SK-N-MC (cell line): ENCODE measurements at regions not wholly inside any gene's neighbourhood (a gene's known extent, or its start where the extent isn't known, plus 50 kb on each side); places are given as distances from the start of the nearest gene placed in this dataset.

ENCODE experiments used
- DNase-seq: peaks from one replicate; pipeline ENCODE4 v3.0.0-alpha.2; 2011; ENCODE audit warnings: low read depth, low spot score
- H3K27ac ChIP-seq: fragments of 200-600 bp; sonication (generic); 2 replicates; pipeline ENCODE4 v1.5.1; 2016; ENCODE audit warnings: mixed run types
- H3K36me3 ChIP-seq: fragments of 200-600 bp; sonication (generic); 2 replicates; pipeline ENCODE4 v1.6.1; 2017; ENCODE audit warnings: antibody characterized with exemption, low read length, mixed read lengths; ENCODE audit not compliant: insufficient read depth
- H3K4me3 ChIP-seq: fragments of 200-600 bp; sonication (generic); 2 replicates; pipeline ENCODE4 v1.5.1; 2016
- H3K9ac ChIP-seq: fragments of 200-600 bp; sonication (generic); 2 replicates; pipeline ENCODE4 v1.8.0; 2017; ENCODE audit warnings: mixed run types, mixed read lengths; ENCODE audit not compliant: insufficient read length
- H3K9me3 ChIP-seq: fragments of 200-600 bp; sonication (generic); 2 replicates; pipeline ENCODE4 v1.6.1; 2017; ENCODE audit warnings: low read depth, mild to moderate bottlenecking, antibody characterized with exemption, low read length, moderate library complexity, mixed read lengths
- EZH2 ChIP-seq: fragments of 200-600 bp; sonication (generic); IDR thresholded peaks from one replicate; pipeline ENCODE4 v1.6.1; 2017; ENCODE audit warnings: antibody characterized with exemption
- FOXP2 ChIP-seq: optimal IDR thresholded peaks from 2 replicates; pipeline ENCODE3; 2011; ENCODE audit warnings: mild to moderate bottlenecking, moderate library complexity; ENCODE audit not compliant: insufficient read depth; ENCODE audit errors: extremely low read length, control extremely low read depth
- POLR2AphosphoS5 ChIP-seq: IDR thresholded peaks from 2 replicates; pipeline ENCODE4 v1.6.1; 2012; ENCODE audit warnings: mild to moderate bottlenecking, low read depth, low read length, borderline replicate concordance

DNA sequence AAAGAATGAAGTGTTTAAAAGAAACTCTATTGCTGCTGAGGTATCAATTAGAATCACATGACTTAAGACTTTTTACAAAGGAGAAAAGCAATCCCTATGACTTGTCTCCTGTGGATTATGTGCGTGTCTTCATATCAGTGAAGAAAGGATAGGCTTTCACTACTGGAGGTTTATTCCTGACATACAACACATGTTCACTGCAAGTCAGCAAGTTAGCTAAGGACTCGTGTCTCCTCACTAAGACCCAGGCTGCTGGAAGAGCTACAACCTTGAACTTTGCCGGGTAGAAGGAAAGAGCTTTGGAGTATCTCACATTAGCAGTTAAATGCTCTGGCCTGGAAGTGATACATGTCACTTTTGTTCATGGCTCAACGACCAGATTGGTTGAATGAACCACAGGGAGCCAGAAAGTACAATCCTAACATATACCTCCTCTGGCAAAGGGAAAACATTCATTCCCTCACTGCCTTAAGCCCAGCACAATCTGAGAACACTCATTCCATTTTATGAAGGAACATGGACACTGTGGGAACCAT lies 215.3 kb downstream of the RNF152 start:
- Histone ChIP-seq H3K9me3 (peaks cover 3% of the 10 kb centered on the region; the same call in 1 of the 2 replicates), H3K4me3 (no peak overlapping the region), H3K36me3 (no peaks in the 10 kb centered on the region), H3K27ac (no peak overlapping the region), H3K9ac (no peak overlapping the region)
- no peak for TF ChIP-seq EZH2
- DNase-seq: no peak

DNA sequence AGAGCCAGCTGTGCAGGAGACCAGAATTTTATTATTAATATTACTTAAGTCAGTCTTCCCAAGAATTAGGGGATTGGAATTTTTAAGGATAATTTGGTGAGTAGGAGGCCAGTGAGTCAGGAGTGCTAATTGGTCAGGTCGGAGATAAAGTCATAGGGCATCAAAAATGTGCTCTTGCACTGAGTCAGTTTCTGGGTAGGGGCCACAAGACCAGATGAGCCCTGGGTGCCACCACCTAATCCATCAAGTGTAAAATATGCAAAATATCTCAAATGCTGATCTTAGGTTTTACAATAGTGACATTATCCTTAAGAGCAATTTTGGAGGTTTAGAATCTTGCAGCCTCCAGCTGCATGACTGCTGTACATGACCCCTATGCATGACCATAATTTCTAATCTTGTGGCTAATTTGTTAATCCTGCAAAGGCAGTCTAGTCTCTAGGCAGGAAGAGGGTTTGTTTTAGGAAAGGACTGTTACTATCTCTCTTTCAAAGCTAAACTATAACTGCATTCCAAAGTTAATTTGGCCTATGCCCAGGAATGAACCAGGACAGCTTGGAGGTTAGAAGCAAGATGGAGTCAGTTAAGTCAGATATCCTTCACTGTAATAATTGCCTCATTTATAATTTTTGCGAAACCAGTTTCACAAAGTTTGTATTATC lies 215.9 kb downstream of the RNF152 start:
- TF ChIP-seq FOXP2 (no peak), EZH2 (no peak), POLR2AphosphoS5 (no peak)
- Histone ChIP-seq H3K27ac (no peak overlapping the region), H3K4me3 (no peak overlapping the region), H3K36me3 (no peaks in the 10 kb centered on the region), H3K9me3 (peaks cover 3% of the 10 kb centered on the region; the same call in 1 of the 2 replicates), H3K9ac (no peak overlapping the region)
- DNase-seq: no peak

DNA sequence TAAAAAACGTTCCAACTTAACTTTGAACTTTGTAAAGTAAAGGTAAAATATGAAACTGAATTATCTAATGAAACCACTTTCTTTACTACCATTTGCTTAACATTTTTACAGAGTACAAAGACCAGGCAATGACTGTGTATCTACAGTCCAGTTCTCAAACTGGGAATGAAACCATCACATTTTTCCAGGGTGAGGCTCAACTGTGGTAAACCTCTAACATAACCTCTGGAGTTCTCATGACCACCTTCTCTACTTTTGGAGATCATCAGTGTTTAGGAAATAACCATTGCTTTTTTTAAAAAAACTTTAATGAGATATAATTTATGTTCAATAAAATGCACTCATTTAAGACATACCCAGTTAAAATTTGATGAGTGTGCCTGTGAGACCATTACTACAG lies 223.5 kb downstream of the RNF152 start:
- Histone ChIP-seq H3K36me3 (no peaks in the 10 kb centered on the region), H3K27ac (no peak overlapping the region), H3K9ac (no peak overlapping the region), H3K9me3 (no peaks in the 10 kb centered on the region), H3K4me3 (no peak overlapping the region)
- no peak for TF ChIP-seq POLR2AphosphoS5
- no peak for TF ChIP-seq FOXP2
- TF ChIP-seq EZH2: no peak
- DNase-seq: no peak

DNA sequence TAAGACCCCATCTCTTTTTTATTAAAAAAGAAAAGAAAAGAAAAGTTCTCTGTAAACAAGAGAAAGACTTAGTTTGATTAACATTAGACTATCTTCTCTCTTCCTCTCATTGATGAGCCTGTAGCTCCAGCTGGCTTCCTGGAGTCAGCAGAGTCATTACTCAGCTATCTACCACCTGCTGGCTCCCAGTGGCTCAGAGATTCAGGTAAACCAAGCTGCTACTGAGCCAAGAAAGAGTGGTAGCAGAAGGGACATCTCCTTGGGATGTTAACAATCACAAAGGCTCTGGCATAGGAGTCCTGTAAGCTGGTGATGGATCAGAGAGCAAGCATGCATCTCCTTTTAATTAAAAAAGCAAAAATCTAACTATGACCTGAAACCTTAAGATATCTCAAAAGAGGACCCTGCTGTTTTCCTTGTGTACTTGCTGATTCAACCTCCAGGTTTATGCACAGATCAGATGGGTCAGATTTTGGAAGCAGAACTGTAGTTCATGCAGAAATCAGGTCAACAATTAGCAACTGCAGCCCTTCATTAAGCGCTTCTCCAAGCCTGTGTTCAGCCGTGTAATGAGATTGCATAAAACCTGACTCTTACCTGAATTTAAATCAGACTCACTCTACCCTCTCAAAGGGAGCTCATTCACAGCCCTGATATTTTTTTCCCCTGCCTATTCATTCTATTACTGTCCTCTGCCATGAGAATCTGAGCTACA lies 225.8 kb downstream of the RNF152 start:
- H3K27ac ChIP-seq: no peak overlapping the region
- H3K9me3 ChIP-seq: no peaks in the 10 kb centered on the region
- no peak overlapping the region for H3K4me3 ChIP-seq
- no peak for DNase-seq
- H3K9ac ChIP-seq: no peak overlapping the region
- TF ChIP-seq FOXP2 (no peak), POLR2AphosphoS5 (no peak), EZH2 (no peak)
- H3K36me3 ChIP-seq: no peaks in the 10 kb centered on the region

DNA sequence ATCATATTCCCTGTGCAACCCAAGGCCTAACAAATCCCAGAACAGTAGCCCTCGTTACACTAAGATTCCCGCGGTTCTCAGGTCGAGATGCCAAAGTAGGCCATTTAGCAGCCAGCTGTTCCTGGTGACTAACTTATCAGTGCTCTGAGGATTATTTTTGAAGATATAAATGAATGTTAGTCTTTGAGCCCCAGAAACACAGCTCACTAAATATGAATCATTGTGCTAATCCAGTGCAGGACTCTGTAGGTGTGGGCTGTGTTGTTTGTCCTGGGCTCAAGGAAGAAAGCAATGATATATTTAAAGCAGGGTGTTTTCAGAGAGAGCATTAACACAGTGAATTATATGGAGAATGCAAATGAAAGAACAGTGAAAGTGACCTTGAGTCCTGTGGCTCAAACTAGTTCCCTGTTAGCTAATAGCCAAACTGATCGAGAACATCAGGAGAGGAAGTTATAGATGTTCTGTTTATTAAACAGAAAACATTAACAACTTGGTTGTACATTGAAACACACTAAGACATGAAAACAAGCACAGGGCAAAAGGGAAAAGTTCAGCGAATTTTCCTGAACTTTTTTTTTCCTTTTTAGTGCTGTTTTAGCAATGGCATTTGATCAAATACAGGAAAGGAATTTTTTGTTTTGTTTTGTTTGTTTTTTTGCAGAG lies 228.3 kb downstream of the RNF152 start:
- H3K36me3 ChIP-seq: no peaks in the 10 kb centered on the region
- no peak overlapping the region for H3K9ac ChIP-seq
- no peaks in the 10 kb centered on the region for H3K9me3 ChIP-seq
- H3K27ac ChIP-seq: no peak overlapping the region
- DNase-seq: no peak
- no peak overlapping the region for H3K4me3 ChIP-seq
- TF ChIP-seq POLR2AphosphoS5 (no peak), FOXP2 (no peak), EZH2 (no peak)

DNA sequence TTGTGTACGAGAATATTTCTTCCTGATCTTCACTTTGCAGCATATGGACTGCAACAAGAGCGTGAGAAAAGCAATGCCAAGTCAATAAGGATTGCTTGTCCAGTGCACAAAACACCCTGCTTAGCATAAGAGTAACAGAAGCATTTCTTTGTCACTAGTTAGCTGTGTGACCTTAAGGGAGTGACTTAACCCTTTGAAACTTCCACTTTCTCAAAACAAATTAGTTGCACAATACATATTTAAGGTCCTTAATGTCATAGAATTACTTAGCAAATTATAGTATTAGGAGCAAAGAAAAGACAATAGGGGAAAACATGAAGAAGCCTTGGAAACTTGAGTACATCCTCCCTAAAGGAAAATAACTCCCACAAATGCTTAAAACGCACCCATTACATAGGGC lies 230.1 kb downstream of the RNF152 start:
- Histone ChIP-seq H3K9ac (no peak overlapping the region), H3K36me3 (no peaks in the 10 kb centered on the region), H3K4me3 (no peak overlapping the region), H3K9me3 (no peaks in the 10 kb centered on the region), H3K27ac (no peak overlapping the region)
- DNase-seq: no peak
- TF ChIP-seq POLR2AphosphoS5 (no peak), EZH2 (no peak), FOXP2 (no peak)

DNA sequence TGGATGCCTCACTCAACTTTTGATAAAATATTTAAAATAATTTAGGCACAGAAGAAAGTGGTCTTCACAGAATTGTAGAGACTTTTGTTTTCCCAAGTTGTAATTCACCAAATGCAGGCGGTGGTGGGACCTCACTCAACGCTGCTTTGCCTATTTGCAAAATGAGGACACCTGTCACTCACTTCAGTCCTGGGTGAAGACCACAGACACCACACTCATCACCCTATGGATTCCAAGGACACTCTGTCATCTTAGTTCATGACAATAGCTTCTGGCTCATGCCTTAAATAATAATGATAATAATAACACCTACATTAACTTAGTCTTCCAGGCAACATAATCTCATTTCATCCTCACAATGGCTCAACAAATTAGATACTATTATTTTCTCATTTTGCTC lies 234.4 kb downstream of the RNF152 start:
- no peak overlapping the region for H3K27ac ChIP-seq
- TF ChIP-seq FOXP2: no peak
- no peak for TF ChIP-seq POLR2AphosphoS5
- TF ChIP-seq EZH2: no peak
- H3K9ac ChIP-seq: no peak overlapping the region
- H3K36me3 ChIP-seq: no peaks in the 10 kb centered on the region
- DNase-seq: no peak
- no peak overlapping the region for H3K4me3 ChIP-seq
- no peaks in the 10 kb centered on the region for H3K9me3 ChIP-seq

DNA sequence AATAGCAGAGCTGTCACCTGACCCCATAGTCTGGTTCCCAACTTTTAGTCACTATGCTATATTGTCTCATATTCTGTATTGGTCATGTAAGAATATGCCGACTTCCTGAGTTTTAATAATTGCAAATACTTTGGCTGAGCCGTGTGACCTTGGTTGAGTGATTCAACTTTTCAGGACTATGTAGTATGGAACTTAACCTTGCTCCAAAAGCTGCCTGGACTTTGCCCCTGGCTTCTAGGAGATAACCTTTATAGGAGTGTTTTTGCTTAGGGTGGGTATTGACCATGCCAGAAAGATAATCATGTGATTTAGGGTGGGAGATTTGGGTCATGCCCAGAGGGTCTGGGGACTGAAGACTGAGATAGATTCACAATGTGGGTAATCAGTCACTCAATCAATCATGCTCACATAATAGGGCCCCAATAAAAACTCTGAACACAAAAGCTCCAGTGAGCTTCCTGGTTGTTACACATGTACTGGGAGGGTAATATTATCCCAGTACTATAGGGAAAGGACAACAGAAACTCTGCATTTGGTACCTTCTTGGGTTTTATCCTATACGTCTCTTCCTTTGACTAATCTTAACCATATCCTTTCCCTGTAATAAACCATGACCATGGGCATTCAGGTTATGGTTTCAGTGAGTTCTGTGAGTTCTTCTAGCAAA lies 235.6 kb downstream of the RNF152 start:
- Histone ChIP-seq H3K4me3 (no peak overlapping the region), H3K36me3 (no peaks in the 10 kb centered on the region), H3K9me3 (no peaks in the 10 kb centered on the region), H3K27ac (no peak overlapping the region), H3K9ac (no peak overlapping the region)
- TF ChIP-seq EZH2 (no peak), POLR2AphosphoS5 (no peak), FOXP2 (no peak)
- no peak for DNase-seq
